HG02840 (cell line): ENCODE measurements at regions not wholly inside any gene's neighbourhood (a gene's known extent, or its start where the extent isn't known, plus 50 kb on each side); places are given as distances from the start of the nearest gene placed in this dataset.
"Not testable (repeated sequence)": the region's sequence is repeated elsewhere in the genome, so short reads cannot be mapped to it uniquely, and the experiment has no call there.

Experiments
- ATAC-seq: cut with Tn5 transposase; IDR thresholded peaks from one replicate; pipeline ENCODE4 v1.9.1; 2021; ENCODE audit warnings: mild to moderate bottlenecking, moderate library complexity, moderate number of reproducible peaks; ENCODE audit not compliant: unreplicated experiment, low FRiP score

DNA sequence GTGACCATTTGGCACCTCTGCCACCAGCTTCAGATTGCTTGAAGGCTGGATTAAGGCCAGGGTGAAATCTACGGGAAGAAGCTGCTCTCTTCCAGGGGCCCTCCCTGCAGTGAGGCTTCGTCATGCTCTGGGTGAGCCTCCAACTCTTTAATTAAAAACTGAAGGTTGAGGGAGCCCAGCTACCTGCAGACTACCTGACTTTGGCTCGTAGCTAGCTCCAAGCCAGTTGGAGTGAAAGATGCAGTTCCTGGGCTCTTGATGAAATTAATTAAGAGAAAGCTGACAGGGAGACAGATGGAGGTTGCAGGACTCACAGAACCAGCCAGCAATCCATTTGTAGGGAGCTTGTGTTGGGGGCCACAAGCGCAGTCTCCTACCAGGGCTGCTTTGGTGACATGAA is 168.5 kb upstream of the SFSWAP start:
- ATAC-seq, result no peak

GRCh38 chr12:131543040-131543439 is 167.8 kb upstream of the SFSWAP start:
- ATAC-seq, result no peak

DNA sequence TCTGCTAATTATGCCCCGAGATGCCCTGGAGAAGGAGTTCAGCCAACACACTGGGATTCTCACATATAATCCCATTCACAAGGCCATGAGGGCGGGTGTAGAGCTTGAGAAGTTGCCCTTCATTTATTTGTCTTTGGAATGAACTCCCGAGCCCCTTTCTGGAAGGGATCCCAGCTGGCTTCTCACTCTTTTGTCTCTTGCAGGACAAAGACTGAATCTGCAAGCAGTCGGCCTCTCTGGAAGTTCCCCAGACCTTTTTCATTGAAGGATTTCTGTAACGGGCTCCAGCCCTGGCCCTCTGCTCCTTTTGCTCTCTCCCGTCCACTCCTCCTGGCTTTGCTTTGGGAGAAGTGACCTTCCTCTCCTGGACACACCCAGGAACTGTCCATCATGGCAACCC is 163.3 kb upstream of the SFSWAP start:
- no peak for ATAC-seq

GRCh38 chr12:131550121-131550520 is 160.8 kb upstream of the SFSWAP start:
- no peak for ATAC-seq

DNA sequence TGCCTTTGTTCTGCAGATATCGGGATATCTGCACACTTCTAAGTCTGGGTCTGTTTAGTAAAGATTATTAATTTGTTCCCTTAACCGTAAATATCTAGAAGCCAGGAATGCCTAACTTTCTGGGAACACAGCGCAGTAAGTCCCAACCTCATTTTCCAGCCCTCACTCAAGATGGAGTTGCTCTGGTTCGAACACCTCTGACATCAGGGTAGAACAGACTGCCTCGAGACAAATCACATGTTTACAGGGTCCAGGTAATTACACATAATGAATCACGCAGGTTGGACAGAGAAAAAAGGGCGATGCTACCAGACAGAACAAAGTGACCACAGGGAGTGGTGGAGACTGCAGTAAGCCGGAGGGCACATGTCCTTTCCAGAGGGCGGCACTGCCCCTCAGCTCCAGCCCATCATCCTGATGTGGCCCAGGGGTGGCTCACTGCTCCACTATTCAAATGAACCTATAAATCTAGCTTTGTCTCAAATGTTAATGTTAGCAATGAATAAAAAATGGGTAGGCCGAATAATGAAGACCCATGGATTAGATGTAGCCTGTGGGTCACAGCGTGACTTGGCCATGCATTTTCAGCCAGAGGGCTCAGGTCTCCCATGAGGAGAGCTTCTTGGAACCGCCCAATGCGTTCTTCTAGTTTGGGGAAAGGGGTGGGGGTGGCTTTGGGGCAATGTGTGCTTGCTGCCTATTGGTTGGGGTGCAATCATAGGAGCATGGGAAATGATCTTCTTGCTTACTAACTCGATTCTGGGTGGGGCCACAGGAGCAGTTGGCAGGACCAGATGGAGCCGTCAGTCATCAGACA is 159.0 kb upstream of the SFSWAP start:
- ATAC-seq, result no peak

GRCh38 chr12:131552492-131552863 is 158.4 kb upstream of the SFSWAP start:
- no peak for ATAC-seq

- ATAC-seq, result no peak
Measured at GRCh38 chr12:131553096-131553777, 157.7 kb upstream of the SFSWAP start.

DNA sequence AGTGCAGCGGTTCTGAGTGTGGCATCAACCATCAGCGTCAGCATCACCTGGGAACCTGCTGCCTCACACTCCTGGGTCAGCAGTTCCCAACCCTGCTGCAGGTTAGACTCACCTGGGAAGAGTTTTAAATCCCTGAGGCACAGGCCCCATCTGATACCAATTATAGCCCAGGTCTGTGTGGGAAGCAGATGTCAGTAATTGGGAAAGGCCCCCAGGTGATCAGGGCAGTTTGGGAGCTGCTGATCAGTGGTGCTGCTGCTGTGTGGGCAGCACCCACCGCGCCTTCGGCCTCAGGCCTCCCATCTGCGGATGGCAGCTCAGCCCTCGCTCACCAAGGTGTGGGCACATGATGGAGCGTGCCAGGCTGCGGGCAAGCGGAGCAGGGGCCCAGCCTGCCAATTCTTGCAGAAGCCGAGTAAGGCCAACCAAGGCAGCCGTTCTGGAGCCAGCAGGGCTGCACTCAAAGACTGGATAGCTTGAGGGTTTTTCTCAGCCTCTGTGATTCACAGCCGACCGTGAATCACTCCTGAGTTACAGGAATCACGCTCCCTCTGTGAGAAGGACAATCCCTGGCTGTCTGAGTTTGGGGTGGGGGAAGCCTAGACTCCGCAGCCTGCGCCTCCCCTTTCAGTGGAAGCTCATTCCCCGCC is 155.6 kb upstream of the SFSWAP start:
- ATAC-seq, result no peak

DNA sequence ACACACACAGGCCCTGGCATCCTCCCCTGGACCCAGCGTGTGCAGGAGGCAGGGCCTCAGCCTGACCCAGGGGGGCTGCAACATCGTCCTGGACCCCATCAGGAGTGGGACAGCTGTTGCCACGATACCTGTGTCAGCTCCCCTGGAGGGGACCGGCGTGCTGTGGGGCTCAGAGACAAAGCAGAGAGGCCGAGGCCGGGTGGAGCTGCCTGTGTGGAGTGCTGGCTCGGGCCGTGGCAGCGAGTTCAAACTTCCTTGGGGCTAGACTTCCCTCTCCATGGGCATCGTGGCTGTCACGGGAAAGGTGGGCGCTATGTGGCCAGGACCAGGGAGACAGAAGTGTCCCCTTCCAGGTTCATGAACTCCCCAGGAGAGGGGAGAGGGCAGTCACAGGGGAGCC is 155.0 kb upstream of the SFSWAP start:
- no peak for ATAC-seq

- ATAC-seq, result no peak
Measured at GRCh38 chr12:131557078-131557709, 153.7 kb upstream of the SFSWAP start.

DNA sequence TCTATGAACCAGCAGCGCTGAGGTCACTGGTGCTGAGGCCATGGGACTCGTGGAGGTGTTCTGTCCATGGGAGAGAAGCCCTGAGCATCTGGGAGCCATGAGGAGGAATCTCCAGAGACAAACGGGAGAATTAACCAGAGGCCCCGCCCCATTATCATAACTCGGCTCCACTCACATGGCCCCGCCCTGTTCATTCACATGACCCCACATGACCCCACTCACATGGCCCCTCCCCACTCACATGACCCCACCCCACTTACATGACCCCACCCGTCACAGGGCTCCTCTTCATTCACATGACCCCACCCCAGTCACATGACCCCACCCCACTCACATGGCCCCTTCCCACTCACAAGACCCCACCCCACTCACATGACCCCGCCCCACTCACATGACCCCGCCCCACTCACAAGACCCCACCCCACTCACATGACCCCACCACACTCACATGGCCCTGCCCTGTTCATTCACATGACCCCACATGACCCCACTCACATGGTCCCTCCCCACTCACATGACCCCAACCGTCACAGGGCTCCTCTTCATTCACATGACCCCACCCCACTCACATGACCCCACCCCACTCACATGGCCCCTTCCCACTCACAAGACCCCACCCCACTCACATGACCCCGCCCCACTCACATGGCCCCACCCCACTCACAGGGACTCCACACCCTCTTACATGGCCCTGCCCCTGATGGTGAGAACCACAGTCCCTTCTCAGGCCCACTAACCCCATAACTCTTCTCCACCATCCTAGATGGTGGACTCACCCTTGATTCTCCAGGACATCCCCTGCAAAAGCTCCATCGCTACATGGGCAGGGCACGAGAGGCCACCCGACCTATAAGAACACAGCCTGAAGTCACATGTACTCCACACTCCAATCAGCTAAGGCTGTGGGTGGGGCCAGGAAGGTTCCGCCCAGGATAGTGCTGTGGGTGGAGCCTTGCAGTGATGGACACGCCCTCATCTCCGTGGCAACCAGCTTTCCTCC is 151.1 kb upstream of the SFSWAP start:
- no peak for ATAC-seq

GRCh38 chr12:131561051-131561450 is 149.8 kb upstream of the SFSWAP start:
- ATAC-seq, result no peak

GRCh38 chr12:131561891-131562684 is 148.8 kb upstream of the SFSWAP start:
- ATAC-seq, result no peak

GRCh38 chr12:131564138-131564727 is 146.7 kb upstream of the SFSWAP start:
- not testable (repeated sequence) for ATAC-seq

DNA sequence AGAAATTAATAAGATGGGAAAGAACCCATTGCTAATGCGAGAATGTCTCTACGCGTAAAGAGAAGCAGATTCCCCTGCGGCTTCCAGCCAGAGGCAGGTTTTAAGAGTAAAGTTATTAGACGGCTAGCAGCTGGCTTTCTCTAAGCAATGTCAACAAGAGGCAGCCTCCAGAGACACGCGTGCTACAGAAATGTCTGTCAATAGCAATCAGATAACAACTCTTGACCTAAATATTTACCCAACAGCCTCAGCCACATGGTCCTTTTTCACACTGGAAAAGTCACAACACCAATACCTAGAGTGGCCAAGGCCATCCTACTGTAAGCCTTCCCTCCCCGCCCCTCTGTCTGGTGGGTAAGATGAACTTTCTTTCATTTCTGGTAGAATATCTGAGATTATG is 146.0 kb upstream of the SFSWAP start:
- ATAC-seq, result no peak

GRCh38 chr12:131565267-131566015 is 145.4 kb upstream of the SFSWAP start:
- no peak for ATAC-seq

DNA sequence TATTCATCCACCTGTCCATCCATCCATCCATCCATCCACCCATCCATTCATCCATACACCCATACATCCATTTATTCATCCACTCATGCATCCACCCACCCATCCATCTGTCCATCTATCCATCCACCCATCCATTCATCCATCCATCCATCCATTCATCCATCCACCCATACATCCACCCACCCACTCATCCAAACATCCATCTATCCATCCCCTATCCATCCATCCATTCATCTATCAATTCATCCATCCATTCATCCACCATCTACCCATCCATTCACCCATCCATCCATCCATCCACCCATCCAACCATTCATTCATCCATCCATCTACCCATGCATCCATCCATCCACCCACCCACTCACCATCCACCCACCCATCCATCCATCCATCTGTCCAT is 142.6 kb upstream of the SFSWAP start:
- ATAC-seq, result no peak

DNA sequence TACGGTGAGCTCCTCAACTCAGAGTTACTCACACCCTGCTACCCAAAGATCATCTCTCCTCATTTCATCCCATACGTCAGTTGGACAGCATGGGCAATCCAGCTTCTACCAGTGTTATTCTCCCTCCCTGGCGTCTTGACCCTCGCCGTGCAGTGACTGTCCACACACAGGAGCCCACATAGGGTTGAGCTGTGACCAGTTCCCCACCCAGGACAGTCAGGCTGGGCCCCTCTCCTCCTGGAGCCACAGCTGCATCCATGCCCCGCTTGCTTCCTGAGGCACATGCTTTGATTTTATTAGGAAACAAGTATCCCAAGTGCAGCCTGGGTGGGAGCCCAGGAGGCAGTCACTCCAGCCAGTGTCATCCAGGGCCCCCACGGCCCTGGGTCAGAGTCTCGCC is 140.3 kb upstream of the SFSWAP start:
- ATAC-seq, result no peak
